GM11168 (cell line): ENCODE measurements at regions not wholly inside any gene's neighbourhood (a gene's known extent, or its start where the extent isn't known, plus 50 kb on each side); places are given as distances from the start of the nearest gene placed in this dataset.

Source experiments
- in situ Hi-C: fragments of 300-500 bp; cut with MboI; formaldehyde crosslinking; loops from one replicate; pipeline ENCODE4 v1.12.0; 2022; ENCODE audit warnings: low sequenced_read_pairs; ENCODE audit not compliant: unreplicated experiment

DNA sequence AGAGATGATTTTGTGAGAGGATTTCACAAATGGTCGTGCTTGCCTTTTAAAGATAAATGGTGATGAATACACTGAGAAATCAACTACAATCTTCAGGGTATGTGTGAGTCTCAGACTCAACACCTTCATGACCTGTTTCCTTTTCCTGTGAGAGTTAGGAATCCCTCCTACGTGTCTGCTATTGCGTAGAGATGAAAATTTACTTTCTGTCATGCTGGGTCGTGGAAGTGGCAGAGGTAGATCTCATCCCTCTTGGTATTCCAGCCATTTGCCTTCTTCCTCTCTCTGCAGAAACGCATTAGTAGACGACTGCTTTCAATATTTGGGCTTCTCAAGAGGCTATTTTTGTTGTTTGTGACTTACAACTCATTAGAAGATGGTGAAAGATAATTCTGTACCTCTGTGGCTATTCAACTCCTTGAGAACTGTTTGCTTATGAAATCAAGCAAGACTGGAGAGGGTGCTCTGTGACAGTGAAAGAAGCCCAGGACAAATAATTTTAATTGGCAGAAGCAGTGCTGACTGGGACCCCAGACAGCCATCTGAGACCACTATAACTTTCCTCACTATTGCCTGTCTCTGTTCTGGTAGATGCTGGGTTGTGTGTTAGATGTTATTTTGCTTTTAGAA lies 233.1 kb downstream of the LACC1 start:
- in situ Hi-C loops = no loop called here

GRCh38 chr13:44116562-44117332 lies 237.0 kb downstream of the LACC1 start:
- in situ Hi-C loops = no loop called here

DNA sequence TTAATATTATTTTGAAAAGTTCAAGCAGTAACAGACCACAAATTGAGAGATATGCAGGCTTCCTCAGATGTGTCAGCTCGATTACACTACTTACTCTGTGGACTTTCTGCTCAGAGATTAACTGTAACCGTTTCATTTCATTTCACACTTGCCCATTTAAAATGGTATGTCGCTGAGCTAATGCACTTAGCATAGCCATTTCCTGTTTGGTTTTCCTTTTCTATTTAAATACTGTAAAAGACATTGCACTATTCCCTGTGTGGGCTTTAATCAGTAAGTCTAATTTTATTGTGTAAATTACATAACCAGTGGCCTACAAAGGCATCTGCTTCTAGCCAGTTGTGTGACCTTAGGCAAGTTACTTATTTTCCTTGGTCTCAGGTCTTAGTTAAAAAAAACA lies 237.6 kb downstream of the LACC1 start:
- in situ Hi-C loops = no loop called here

DNA sequence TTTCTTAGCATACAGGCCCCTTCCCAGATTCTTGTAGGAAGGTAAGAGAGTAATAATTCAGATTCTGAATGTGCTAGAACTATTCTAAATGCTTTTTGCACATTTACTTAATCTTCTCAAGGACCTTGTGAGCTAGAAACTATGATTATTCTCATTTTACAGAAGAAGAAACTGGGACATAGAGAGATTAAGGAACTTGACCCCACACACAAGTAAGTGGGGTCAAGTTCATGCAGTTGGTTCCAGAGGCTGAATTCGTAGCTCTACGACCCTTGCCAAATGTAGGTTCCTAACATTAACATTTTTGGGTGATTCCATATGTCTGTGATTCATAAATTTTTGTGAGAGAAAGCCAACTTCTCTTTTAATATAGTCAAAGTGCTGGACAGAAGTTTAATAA lies 238.1 kb downstream of the LACC1 start:
- in situ Hi-C loops = no loop called here

GRCh38 chr13:44118881-44119280 lies 239.2 kb downstream of the LACC1 start:
- in situ Hi-C loops = no loop called here

- in situ Hi-C loops = no loop called here
These were observed 240.3 kb downstream of the LACC1 start for GRCh38 chr13:44120043-44120442.

DNA sequence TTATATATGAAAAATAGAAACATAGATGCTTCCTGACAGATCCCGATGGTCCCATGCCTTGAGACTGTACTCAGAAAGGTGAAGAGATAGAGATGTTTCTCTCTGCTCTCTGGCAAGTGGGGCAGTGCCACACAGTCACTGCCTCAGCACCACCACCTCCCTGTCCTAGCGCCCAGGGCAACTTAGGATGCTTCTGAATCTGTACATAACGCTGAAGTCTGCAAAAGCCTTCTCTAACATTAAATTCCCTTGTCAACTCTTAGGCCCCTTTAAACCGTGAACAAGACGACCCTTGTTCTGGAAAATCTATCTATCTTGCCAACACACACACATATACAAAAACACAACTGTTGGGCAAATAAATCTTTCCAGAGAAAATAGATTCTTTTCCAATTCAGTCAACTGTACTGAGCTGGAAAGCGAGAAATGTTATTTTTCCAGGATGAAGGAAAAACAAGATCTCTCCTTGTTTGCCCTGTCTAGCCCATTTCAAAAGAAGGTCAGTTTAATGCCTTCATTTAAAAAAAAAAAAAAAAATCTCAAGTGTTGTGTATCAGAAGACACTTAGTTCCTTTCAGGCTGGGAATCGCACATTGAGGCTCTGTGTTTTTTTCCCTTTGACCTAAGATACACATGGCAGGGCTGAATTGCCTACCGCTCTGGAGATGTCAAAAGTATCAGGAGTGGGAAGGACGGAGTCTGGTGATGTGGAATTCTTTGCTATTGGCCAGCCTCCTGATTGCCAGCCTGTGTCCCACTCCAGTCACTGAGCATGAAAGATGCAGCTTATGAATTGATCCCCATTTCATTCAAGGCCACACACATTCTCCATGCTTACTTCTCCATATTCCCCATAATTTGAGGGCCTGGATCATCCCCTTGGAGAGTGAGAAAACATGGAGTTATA lies 241.4 kb downstream of the LACC1 start:
- in situ Hi-C loops = no loop called here

DNA sequence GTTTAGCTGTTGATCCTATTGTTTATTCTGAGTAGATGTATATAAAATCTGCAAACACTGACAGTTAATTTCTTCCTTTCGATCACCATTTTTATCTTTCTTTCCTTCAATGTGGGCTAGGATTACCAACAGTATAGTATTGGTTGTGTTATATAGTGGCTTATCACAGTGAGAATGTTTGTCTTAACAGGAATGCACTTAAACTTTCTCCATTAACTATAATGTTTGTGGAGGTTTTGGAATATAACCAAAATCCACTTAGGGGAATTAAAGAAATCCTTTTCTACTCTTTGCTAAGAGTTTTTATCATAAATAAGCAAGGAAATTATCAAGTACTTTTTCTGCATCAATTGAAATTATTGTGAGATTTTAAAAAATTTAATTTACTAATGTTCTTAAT lies 244.6 kb downstream of the LACC1 start:
- in situ Hi-C loops = no loop called here

- in situ Hi-C loops = no loop called here
These were observed 246.3 kb downstream of the LACC1 start for GRCh38 chr13:44125943-44126469.

DNA sequence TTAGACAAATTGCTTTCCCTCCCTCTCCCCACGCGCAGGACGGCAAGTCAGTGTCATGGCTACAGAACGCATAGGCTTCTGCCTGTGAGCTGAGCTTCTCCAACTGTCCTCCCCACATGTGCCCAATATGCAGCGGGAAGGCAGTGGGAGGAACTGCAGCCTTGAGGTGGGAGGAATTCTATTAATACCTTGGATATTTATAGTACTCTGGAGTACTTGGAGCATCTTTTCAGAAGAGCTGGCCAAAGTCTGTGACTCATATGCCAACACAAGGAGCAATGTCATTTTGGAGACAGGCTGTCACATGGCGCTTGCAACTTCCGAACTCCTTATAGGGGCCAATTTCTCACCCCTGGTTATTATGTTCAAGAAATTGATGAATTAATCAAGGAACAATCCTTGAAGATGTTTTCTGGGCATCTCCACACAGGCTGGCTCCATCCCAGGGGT lies 245.0 kb upstream of the SERP2 start:
- in situ Hi-C loops = no loop called here

DNA sequence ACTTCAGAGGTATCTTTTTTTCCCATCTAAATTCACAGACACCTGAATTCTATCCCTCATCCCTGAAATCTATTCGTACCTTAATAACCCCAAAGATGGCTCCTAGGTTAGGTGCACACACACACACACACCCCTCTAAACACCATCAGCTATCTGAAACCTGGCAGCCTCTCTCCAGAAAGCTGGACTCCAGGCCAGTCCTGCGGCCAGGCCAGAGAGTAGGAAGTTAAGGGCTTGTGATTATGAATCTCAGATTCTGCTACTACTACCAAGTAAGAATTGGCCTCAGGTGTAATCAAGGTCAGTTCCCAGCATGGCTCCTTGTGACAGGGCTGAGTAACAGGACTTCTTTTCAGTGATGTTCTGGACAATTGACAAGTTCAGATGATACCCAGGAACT lies 244.2 kb upstream of the SERP2 start:
- in situ Hi-C loops = no loop called here

- in situ Hi-C loops = no loop called here
These were observed 242.5 kb upstream of the SERP2 start for GRCh38 chr13:44131069-44131614.

DNA sequence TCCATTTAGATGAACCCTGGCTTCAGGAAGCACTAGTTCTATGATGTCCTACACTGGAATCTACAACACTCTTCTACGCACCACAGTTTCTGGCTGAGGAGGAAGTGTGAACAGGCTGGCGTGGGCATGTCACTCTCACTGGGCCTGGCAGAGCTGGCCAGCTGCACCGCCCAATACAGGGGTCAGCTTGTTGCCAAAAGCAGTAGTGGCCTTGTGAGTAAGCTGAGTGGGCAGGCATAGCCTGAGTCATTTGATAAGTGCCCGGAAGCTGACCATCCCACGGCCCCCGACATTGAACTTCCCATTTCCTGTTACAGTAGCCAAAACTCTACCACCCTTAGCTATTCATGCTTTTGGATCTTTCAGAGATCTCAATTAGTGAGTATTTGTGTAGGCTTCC lies 240.9 kb upstream of the SERP2 start:
- in situ Hi-C loops = no loop called here

DNA sequence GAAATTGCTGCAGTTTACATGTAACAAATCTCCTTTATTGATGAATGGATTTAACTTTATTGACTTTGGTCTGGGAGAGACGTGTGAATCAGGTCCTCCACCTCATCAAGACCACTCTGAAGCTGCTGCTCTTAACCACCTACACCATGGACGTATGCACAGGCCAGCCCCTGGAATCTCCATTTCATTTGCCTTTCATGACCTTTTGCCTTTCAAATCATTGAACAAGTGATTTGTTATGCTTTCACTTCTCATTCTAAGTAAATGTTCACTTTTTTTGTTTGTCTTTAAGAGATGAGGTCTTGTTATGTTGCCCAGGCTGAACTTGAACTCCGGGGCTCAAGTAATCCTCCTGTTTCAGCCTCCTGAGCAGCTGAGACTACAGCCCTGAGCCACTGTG lies 240.0 kb upstream of the SERP2 start:
- in situ Hi-C loops = no loop called here

DNA sequence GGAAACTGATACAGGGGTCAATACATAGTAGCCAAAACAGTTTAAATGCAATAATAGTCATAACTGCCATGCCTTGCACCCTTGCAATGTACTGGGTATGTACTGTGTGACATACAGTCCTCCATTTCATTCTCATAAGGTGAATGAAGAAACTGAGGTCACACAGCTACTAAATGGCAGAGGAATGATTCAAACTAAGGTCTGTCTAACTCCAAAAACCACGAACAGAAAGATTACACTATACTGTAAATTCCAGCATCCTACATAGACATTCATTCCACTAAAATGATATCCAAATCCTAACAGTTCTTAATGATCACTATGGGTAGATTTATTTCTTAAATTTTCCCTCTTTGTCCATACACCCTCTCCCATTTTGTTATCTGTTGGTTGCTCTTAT lies 238.1 kb upstream of the SERP2 start:
- in situ Hi-C loops = no loop called here

DNA sequence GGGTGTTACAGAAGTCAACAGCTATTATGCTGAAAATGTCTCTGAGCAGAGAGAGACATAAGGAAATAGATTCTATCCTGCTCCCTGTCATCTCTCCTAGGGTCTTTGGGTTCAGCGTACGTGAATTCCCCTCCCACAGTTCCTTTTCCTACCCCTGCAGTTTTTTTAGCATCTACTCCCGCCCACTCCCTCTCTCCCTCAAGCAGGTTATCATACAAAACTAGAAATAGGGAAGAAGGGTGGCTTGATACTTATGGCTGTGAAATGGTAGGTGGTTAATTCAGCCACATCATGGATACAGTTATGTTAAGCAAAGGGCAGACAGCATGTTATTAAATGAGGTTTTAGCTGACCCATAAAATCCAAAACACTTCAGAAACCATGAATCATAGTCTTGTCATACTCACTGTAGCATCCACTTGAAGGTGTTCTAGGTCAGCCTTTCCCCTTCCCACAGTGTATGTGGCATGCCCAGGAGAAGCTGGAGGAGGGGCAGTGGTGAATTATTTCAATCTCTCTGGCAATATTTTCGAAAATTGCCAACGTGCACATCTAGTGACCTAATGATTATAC lies 236.8 kb upstream of the SERP2 start:
- in situ Hi-C loops = no loop called here

GRCh38 chr13:44137466-44137865 lies 236.2 kb upstream of the SERP2 start:
- in situ Hi-C loops = no loop called here

GRCh38 chr13:44140146-44140545 lies 233.5 kb upstream of the SERP2 start:
- in situ Hi-C loops = no loop called here

DNA sequence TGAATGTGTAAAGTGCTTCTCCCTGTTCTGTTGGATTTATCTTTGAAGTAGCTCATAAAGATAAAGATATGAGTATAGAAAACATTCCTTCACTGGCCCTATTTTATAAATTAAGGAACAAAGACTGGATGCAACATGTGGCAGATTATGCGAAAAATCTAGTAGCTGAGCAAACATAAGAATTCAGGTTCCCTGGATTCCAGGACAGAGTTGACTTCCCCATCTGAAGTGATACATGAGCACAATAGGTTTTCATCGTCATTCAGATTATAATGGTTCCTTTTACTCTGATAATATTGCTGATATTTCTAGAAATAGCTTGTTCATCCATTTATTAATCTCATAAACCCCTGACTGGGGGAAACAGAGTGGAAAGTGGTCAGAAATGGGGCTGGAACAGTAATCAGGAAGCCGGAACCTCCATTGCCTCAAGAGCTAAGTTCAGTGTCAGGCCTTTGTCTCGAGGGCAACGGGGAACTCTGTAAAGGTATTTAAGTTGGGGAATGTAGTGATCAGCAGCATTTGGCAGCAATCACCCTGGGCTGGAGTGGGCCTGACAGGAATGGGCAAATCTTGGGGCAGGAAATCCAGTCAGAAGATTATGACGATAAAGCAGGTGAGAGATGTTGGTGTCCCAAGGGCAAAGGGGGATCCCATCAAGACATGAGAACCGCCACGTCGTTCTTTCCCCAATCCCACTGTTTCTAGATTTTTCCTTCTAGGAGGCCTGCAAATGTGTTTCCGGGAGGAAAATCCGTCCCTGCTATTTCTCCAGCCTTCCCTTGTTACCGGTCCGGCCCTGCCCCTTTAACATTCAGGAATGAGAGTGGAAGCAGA lies 232.5 kb upstream of the SERP2 start:
- in situ Hi-C loops = no loop called here
